ENCODE measurements at regions not wholly inside any gene's neighbourhood (a gene's known extent, or its start where the extent isn't known, plus 50 kb on each side); places are given as distances from the start of the nearest gene placed in this dataset.

DNA sequence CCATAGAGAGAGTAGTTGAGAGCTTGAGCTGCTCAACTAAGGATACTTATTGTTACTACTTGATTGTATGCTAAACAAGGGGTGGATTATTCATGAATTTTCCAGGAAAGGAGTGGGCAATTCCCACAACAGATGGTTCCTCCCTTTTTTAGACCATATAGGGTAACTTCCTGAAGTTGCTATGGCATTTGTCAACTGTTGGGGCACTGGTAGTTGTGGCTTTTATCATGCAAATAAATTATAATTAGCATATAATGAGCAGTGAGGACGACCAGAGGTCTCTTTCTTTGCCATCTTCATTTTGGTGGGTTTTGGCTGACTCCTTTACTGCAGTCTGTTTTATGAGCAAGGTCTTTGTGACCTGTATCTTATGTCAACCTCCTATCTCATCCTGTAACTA, 1403.5 kb upstream of the PABPC4L start:
- no peak overlapping the region for H3K4me3 Mint-ChIP-seq
- H3K27ac Mint-ChIP-seq: no peak overlapping the region
- no peaks in the 10 kb centered on the region for H3K4me1 Mint-ChIP-seq (ENCODE audit: low read depth)
- H3K36me3 Mint-ChIP-seq (ENCODE audit: low read depth): no peaks in the 10 kb centered on the region
- peaks cover 3% of the 10 kb centered on the region for H3K9me3 Mint-ChIP-seq
- DNase-seq (ENCODE audit: low spot score): no peak
- no peaks in the 10 kb centered on the region for H3K27me3 Mint-ChIP-seq (ENCODE audit: low read depth)

DNA sequence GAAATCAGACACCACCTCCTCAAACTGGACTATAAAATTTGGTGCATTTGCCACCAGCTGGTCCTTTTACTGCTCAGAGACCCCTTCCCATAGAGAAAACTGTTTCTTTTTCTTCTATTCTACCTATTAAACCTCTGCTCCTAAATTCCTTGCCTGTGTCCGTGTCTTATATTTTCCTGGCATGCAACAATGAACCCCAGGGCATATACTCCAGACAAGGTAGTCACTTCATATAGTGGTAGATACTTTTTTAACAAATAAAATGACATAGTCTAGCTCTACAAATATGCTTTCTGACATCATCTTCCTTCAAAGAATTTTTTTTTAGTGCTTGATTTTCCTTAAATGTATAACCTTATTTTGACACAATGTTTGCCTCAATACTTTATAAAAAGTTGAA, 1402.9 kb upstream of the PABPC4L start:
- Mint-ChIP-seq H3K4me3 (no peak overlapping the region), H3K27me3 (ENCODE audit: low read depth) (no peaks in the 10 kb centered on the region), H3K4me1 (ENCODE audit: low read depth) (no peaks in the 10 kb centered on the region), H3K9me3 (peaks cover 3% of the 10 kb centered on the region), H3K27ac (no peak overlapping the region), H3K36me3 (ENCODE audit: low read depth) (no peaks in the 10 kb centered on the region)
- no peak for DNase-seq (ENCODE audit: low spot score)

DNA sequence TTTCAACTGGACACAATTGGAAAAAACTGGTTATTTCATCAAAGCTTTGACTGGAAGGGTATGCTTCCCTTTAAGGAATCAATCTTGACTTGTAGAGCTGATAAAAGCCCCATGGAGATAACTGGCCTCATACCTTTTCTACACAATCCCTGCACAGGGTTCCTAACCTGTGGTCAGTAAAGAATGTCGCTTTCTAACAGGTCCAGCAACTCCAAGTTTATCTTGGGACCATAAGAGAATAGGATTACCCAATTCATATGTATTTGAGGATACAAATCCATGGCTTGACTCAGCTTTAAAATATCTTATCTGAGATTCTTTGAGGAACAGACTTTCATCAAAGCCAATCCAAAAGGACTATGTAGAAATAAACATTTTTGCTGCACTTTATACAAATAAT, 1399.8 kb upstream of the PABPC4L start:
- Mint-ChIP-seq H3K9me3 (peaks cover 13% of the 10 kb centered on the region), H3K36me3 (ENCODE audit: low read depth) (no peaks in the 10 kb centered on the region), H3K27ac (no peak overlapping the region), H3K4me1 (ENCODE audit: low read depth) (no peaks in the 10 kb centered on the region), H3K27me3 (ENCODE audit: low read depth) (no peaks in the 10 kb centered on the region), H3K4me3 (no peak overlapping the region)
- no peak for DNase-seq (ENCODE audit: low spot score)

DNA sequence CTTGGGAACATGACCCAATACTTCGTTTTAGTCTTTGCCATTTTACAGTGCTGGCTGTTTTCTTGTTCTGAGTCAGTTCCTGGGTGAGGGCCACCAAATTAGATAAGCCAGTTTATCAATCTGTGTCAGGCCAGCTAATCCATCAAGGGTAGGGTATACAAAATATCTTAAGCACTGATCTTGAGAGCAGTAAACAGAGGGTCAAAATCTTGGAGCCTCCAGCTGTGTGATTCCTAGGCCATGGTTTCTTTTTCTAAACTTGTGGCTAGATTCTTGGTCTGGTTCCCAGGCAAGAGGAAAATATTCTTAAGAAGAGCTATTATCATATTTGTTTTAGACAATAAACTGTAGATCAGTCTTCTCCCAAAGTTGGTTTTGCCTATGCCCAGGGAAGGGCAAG, 1396.6 kb upstream of the PABPC4L start:
- Mint-ChIP-seq H3K4me1 (ENCODE audit: low read depth) (no peaks in the 10 kb centered on the region), H3K27me3 (ENCODE audit: low read depth) (no peaks in the 10 kb centered on the region), H3K36me3 (ENCODE audit: low read depth) (no peaks in the 10 kb centered on the region), H3K9me3 (peaks cover 24% of the 10 kb centered on the region), H3K27ac (no peak overlapping the region), H3K4me3 (no peak overlapping the region)
- DNase-seq (ENCODE audit: low spot score): no peak

DNA sequence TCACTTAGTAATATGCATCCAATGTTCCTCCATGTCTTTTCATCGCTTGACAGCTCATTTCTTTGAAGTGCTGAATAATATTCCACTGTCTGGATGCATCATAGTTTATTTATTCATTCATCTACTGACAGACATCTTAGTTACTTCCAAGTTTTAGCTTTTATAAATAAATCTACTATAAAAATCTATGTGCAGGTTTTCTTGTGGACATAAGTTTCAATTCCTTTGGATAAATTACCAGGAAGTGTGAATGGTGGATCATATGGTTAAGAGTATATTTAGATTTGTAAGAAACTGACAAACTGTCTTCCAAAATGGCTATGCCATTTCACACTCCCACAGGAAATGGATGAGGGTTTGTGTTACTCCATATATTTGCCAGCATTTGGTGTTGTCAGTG, 1392.9 kb upstream of the PABPC4L start:
- H3K27ac Mint-ChIP-seq: no peak overlapping the region
- peaks cover 30% of the 10 kb centered on the region for H3K9me3 Mint-ChIP-seq
- no peaks in the 10 kb centered on the region for H3K36me3 Mint-ChIP-seq (ENCODE audit: low read depth)
- no peak overlapping the region for H3K4me3 Mint-ChIP-seq
- DNase-seq (ENCODE audit: low spot score): no peak
- no peaks in the 10 kb centered on the region for H3K27me3 Mint-ChIP-seq (ENCODE audit: low read depth)
- no peaks in the 10 kb centered on the region for H3K4me1 Mint-ChIP-seq (ENCODE audit: low read depth)

DNA sequence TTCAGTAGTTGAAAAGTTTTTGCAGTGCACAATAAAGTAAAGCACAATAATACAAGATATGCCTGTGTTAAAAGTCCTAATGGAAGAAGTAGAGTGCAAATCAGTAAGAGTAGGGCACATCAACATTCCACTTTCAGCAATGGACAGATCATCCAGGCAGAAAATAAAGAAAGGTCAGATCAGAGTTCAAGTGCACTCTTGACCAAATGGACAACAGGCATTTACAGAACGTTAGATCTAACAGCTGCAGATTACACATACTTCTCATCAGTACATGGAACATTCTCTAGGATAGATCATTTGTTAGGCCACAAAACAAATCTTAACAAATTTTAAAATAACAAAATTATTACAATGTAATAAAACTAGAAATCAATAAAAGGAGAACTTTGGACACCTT, 1373.5 kb upstream of the PABPC4L start:
- H3K27ac Mint-ChIP-seq: no peak overlapping the region
- H3K9me3 Mint-ChIP-seq: peaks cover 3% of the 10 kb centered on the region
- H3K27me3 Mint-ChIP-seq (ENCODE audit: low read depth): no peaks in the 10 kb centered on the region
- no peaks in the 10 kb centered on the region for H3K36me3 Mint-ChIP-seq (ENCODE audit: low read depth)
- H3K4me1 Mint-ChIP-seq (ENCODE audit: low read depth): no peaks in the 10 kb centered on the region
- no peak overlapping the region for H3K4me3 Mint-ChIP-seq
- DNase-seq (ENCODE audit: low spot score): no peak

DNA sequence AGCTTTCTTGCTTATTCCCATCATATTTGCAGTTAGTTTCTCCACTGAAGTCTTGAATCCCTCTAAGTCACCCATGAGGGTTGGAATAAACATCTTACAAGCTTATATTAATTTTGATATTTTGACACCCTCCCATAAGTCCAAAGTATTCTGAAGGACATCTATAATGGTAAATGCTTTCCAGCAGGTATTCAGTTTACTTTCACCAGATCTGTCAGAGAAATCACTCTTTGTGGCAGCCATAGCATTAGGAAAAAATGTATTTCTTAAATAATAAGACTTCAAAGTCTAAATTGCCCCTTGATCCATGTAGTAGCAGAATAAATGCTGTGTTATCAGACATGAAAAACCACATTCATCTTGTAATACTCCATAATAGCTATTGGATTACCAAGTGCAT, 1371.7 kb upstream of the PABPC4L start:
- no peaks in the 10 kb centered on the region for H3K27me3 Mint-ChIP-seq (ENCODE audit: low read depth)
- no peak overlapping the region for H3K4me3 Mint-ChIP-seq
- H3K27ac Mint-ChIP-seq: no peak overlapping the region
- DNase-seq (ENCODE audit: low spot score): no peak
- H3K4me1 Mint-ChIP-seq (ENCODE audit: low read depth): no peaks in the 10 kb centered on the region
- H3K9me3 Mint-ChIP-seq: peaks cover 3% of the 10 kb centered on the region
- no peaks in the 10 kb centered on the region for H3K36me3 Mint-ChIP-seq (ENCODE audit: low read depth)

DNA sequence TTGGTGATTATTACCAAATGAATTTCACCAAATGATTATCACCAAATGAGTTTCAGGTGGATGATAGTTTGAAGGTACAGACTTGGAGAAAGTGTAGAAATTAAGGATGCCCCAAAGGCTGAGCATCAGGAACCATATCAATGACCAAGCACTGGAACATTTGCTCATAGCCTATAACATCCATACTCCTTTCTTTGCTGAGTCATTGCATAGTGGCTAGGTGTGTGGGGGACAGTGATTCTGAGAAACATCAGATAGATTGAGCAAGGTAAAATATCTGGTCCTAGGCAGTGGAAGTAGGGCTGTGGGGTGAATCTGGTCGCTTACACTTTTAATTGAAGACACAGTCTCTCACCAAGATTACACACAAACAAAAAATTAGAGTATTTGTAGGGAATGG, 1362.5 kb upstream of the PABPC4L start:
- no peak overlapping the region for H3K4me3 Mint-ChIP-seq
- H3K9me3 Mint-ChIP-seq: peaks cover 11% of the 10 kb centered on the region
- H3K4me1 Mint-ChIP-seq (ENCODE audit: low read depth): no peaks in the 10 kb centered on the region
- H3K27ac Mint-ChIP-seq: no peak overlapping the region
- DNase-seq (ENCODE audit: low spot score): no peak
- no peaks in the 10 kb centered on the region for H3K27me3 Mint-ChIP-seq (ENCODE audit: low read depth)
- no peaks in the 10 kb centered on the region for H3K36me3 Mint-ChIP-seq (ENCODE audit: low read depth)

DNA sequence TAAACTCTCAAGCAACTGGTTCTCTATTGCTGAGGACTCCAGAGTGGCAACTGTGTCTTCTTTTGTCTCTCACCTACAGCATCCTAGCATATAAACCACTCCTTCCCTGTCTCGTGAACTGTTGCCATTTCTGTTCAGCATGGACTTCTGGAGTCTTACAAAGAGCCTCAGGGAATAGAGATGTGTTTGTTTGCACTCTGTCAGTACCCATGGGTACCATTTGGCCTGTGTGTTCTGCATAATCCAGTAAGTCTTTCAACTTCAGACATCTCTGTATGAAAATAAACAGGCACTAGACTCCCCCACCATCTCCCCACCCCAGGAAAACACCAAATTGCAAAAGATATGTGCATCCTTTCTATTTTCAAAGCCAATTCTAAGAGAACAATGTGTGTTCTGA, 1351.6 kb upstream of the PABPC4L start:
- H3K36me3 Mint-ChIP-seq (ENCODE audit: low read depth): no peaks in the 10 kb centered on the region
- peaks cover 20% of the 10 kb centered on the region for H3K9me3 Mint-ChIP-seq
- H3K27ac Mint-ChIP-seq: no peak overlapping the region
- no peak for DNase-seq (ENCODE audit: low spot score)
- H3K4me3 Mint-ChIP-seq: no peak overlapping the region
- H3K27me3 Mint-ChIP-seq (ENCODE audit: low read depth): no peaks in the 10 kb centered on the region
- H3K4me1 Mint-ChIP-seq (ENCODE audit: low read depth): no peaks in the 10 kb centered on the region

DNA sequence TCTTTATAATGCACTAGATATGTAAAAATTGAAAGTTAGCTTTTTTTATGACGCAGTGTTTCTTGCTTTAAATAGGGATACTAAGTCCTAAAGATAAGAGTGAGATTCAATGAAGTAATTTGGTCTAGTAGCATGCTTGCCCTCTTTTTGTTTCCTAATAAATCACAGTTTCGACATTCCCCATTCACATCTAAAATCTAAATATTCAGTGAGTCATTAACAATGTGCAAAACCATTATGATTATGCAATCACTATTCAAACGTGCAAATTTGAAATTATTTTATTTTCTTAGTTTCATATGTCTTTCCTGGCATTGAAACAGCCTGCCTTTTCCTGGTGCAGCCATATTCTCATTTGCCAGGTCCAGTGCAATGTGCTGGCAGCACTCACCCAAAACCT, 1350.5 kb upstream of the PABPC4L start:
- no peaks in the 10 kb centered on the region for H3K4me1 Mint-ChIP-seq (ENCODE audit: low read depth)
- no peaks in the 10 kb centered on the region for H3K36me3 Mint-ChIP-seq (ENCODE audit: low read depth)
- H3K9me3 Mint-ChIP-seq: peaks cover 20% of the 10 kb centered on the region
- no peak overlapping the region for H3K27ac Mint-ChIP-seq
- H3K27me3 Mint-ChIP-seq (ENCODE audit: low read depth): no peaks in the 10 kb centered on the region
- no peak overlapping the region for H3K4me3 Mint-ChIP-seq
- no peak for DNase-seq (ENCODE audit: low spot score)

DNA sequence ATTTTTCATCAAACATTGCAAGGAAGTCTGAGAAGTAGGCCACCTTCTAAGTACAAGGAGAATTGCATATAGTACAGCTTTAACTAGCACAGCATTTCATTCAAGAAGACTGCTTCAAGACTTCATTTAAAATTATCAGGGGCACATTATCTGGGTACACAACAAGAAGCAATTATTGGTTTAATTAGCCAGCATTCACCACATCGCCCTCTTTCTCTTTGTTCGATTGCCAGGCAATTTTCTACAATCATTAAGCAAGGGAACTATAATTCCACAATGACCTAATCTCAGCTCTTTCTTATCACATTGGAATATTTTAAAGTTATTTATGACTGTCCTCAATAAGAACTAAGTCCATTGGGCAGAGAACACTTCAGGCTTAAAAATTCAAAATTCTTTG, 1347.1 kb upstream of the PABPC4L start:
- DNase-seq (ENCODE audit: low spot score): no peak
- no peak overlapping the region for H3K4me3 Mint-ChIP-seq
- H3K36me3 Mint-ChIP-seq (ENCODE audit: low read depth): no peaks in the 10 kb centered on the region
- no peaks in the 10 kb centered on the region for H3K4me1 Mint-ChIP-seq (ENCODE audit: low read depth)
- no peak overlapping the region for H3K27ac Mint-ChIP-seq
- no peaks in the 10 kb centered on the region for H3K27me3 Mint-ChIP-seq (ENCODE audit: low read depth)
- peaks cover 12% of the 10 kb centered on the region for H3K9me3 Mint-ChIP-seq

DNA sequence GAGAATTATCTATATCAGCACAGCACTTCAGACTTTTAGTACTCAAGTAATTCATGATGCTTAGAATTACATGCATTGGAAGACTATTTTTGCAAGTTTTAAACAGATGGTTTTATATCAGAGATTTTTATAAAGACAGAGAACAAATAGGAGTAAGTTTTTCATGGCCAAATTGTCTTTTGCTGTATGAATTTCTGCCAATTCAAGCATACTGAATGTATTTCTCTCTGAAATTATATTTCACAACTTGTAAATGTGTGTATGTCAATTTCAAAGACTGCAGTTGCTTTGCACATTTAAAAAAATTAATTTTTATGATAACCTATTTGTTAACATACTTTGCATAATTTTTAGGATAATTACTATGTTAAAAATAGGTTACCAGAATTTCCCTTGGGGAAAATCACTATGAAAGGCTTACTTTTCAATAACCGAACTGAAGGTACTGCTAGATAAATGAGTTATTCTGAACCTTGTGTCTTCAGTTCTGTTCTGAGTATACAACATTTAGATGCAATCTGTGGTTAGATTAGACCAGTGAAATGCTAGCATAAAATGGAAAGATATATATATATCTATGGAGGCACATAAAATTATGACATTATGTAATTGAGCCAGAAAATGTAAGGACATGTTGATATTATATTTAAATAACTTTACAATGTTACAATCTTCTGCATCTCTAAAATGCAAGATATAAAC, 1344.2 kb upstream of the PABPC4L start:
- no peak overlapping the region for H3K4me3 Mint-ChIP-seq
- H3K27me3 Mint-ChIP-seq (ENCODE audit: low read depth): no peaks in the 10 kb centered on the region
- DNase-seq (ENCODE audit: low spot score): no peak
- peaks cover 3% of the 10 kb centered on the region for H3K9me3 Mint-ChIP-seq
- H3K4me1 Mint-ChIP-seq (ENCODE audit: low read depth): no peaks in the 10 kb centered on the region
- no peak overlapping the region for H3K27ac Mint-ChIP-seq
- no peaks in the 10 kb centered on the region for H3K36me3 Mint-ChIP-seq (ENCODE audit: low read depth)

DNA sequence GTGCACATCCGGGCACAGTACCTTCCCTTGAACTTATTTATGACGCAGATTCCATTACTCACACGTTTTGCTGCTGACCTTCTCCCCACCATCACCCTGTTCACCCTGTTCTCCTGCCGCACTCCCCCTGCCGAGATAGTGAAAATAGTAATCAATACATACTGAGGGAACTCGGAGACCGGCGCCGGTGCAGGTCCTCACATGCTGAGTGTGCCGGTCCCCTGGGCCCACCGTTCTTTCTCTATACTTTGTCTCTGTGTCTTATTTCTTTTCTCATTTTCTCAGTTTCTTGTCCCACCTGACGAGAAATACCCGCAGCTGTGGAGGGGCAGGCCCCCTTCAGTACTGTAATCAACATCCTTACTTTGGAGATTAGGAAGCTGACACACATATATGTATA, 1337.1 kb upstream of the PABPC4L start:
- Mint-ChIP-seq H3K4me3 (no peak overlapping the region), H3K27ac (no peak overlapping the region), H3K36me3 (ENCODE audit: low read depth) (no peaks in the 10 kb centered on the region), H3K27me3 (ENCODE audit: low read depth) (no peaks in the 10 kb centered on the region), H3K4me1 (ENCODE audit: low read depth) (no peaks in the 10 kb centered on the region), H3K9me3 (peaks cover 6% of the 10 kb centered on the region)
- DNase-seq (ENCODE audit: low spot score): no peak

DNA sequence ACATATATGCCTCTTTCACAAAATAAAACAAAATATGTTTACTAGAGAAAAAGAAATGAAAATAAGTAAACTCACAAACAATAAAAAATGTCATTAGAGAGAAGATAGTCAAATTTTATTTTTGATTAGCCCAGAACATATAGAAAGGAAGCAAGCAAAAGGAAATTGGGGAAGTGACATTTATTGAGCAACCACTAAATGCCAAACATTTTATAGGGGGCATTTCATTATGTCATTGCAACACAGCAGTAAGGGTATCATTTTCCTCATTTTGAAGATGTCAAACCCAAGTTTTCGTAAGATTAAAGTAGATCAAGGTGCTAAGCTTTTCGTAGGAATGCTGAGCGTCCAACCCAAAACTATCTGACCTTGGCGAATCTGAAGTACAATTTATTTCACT, 1331.5 kb upstream of the PABPC4L start:
- H3K9me3 Mint-ChIP-seq: peaks cover 5% of the 10 kb centered on the region
- H3K4me3 Mint-ChIP-seq: no peak overlapping the region
- no peaks in the 10 kb centered on the region for H3K36me3 Mint-ChIP-seq (ENCODE audit: low read depth)
- DNase-seq (ENCODE audit: low spot score): no peak
- H3K27me3 Mint-ChIP-seq (ENCODE audit: low read depth): no peaks in the 10 kb centered on the region
- H3K27ac Mint-ChIP-seq: no peak overlapping the region
- no peaks in the 10 kb centered on the region for H3K4me1 Mint-ChIP-seq (ENCODE audit: low read depth)

DNA sequence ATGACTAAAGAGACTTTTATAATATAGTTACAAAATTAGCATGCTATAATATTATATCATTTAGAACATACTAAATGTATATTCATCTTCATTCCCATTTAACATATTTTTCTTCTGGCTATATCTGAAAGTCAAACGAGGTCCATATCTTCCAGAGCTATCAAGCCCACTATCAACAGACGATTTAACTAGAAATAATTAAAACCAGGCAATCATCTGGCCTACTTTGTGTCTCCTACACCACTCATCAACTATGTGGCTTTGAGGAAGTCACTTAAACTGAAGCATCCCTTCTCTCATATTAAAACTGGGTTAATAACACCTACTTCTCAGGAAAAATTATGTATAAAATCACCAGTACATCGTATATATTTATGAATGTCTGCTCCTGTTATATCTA, 1330.5 kb upstream of the PABPC4L start:
- H3K27ac Mint-ChIP-seq: no peak overlapping the region
- H3K4me3 Mint-ChIP-seq: no peak overlapping the region
- peaks cover 5% of the 10 kb centered on the region for H3K9me3 Mint-ChIP-seq
- no peaks in the 10 kb centered on the region for H3K27me3 Mint-ChIP-seq (ENCODE audit: low read depth)
- H3K36me3 Mint-ChIP-seq (ENCODE audit: low read depth): no peaks in the 10 kb centered on the region
- no peaks in the 10 kb centered on the region for H3K4me1 Mint-ChIP-seq (ENCODE audit: low read depth)
- no peak for DNase-seq (ENCODE audit: low spot score)
